Astrocyte of the cerebellum (primary cell): ENCODE measurements at regions not wholly inside any gene's neighbourhood (a gene's known extent, or its start where the extent isn't known, plus 50 kb on each side); places are given as distances from the start of the nearest gene placed in this dataset.
"Not testable (repeated sequence)": the region's sequence is repeated elsewhere in the genome, so short reads cannot be mapped to it uniquely, and the experiment has no call there.

Experiments
- DNase-seq: peaks from one replicate; pipeline ENCODE4 v3.0.0-alpha.2; 2011; ENCODE audit warnings: low read depth
- H3K4me3 ChIP-seq: 2 replicates; pipeline ENCODE4 v1.5.1; 2011; ENCODE audit warnings: mild to moderate bottlenecking, low read depth, low read length, moderate library complexity
- CTCF ChIP-seq: IDR thresholded peaks from 2 replicates; pipeline ENCODE4 v1.5.1; 2012; ENCODE audit warnings: low read length, low read depth, moderate library complexity, mild to moderate bottlenecking; ENCODE audit errors: missing control alignments
- in situ Hi-C: cut with HindIII; loops from 2 replicates; pipeline ENCODE4 v1.10.0; 2017; ENCODE audit warnings: low sequenced_read_pairs

- in situ Hi-C loops: no loop called here
- no peak for DNase-seq
- H3K4me3 ChIP-seq: no peak overlapping the region
- no peak for TF ChIP-seq CTCF
Measured at GRCh38 chr6:15943423-15943822, 185.5 kb upstream of the MYLIP start.

- H3K4me3 ChIP-seq: no peak overlapping the region
- no peak for TF ChIP-seq CTCF
- in situ Hi-C loops: no loop called here
- DNase-seq: no peak
Measured at GRCh38 chr6:15941168-15941567, 187.7 kb upstream of the MYLIP start.

- no peak for DNase-seq
- no peak overlapping the region for H3K4me3 ChIP-seq
- in situ Hi-C loops: loop anchor here (5.0 kb wide), 1 partner anchor 79 kb away; no protein-coding TSS in a partner anchor
- TF ChIP-seq CTCF: no peak
Measured at GRCh38 chr6:15938107-15938506, 190.8 kb upstream of the MYLIP start.

GRCh38 chr6:15937602-15938001 is 191.3 kb upstream of the MYLIP start:
- H3K4me3 ChIP-seq: no peak overlapping the region
- TF ChIP-seq CTCF: no peak
- DNase-seq: no peak
- in situ Hi-C loops: loop anchor here (5.0 kb wide), 1 partner anchor 80 kb away; no protein-coding TSS in a partner anchor

GRCh38 chr6:15936503-15936902 is 192.4 kb upstream of the MYLIP start:
- in situ Hi-C loops: loop anchor here (5.0 kb wide), 1 partner anchor 81 kb away; no protein-coding TSS in a partner anchor
- no peak for TF ChIP-seq CTCF
- DNase-seq: no peak
- no peak overlapping the region for H3K4me3 ChIP-seq

- no peak overlapping the region for H3K4me3 ChIP-seq
- TF ChIP-seq CTCF: no peak
- DNase-seq: no peak
- in situ Hi-C loops: loop anchor here (5.0 kb wide), 1 partner anchor 82 kb away; no protein-coding TSS in a partner anchor
Measured at GRCh38 chr6:15935661-15936060, 193.2 kb upstream of the MYLIP start.

GRCh38 chr6:15931697-15932096 is 197.2 kb upstream of the MYLIP start:
- H3K4me3 ChIP-seq, DNase-seq, in situ Hi-C loops: not testable (repeated sequence)
